GM20000 (cell line): ENCODE measurements at regions not wholly inside any gene's neighbourhood (a gene's known extent, or its start where the extent isn't known, plus 50 kb on each side); places are given as distances from the start of the nearest gene placed in this dataset.
"Not testable (repeated sequence)": the region's sequence is repeated elsewhere in the genome, so short reads cannot be mapped to it uniquely, and the experiment has no call there.

Experiments used
- DNase-seq: peaks from one replicate; pipeline ENCODE4 v3.0.0; 2012; ENCODE audit warnings: low spot score
- TF ChIP-seq, protein P1 (sequence below): IDR thresholded peaks from 2 replicates; pipeline ENCODE4 v1.5.1; 2012; ENCODE audit warnings: mild to moderate bottlenecking, control low read depth; ENCODE audit errors: extremely low read depth, missing control alignments

DNA sequence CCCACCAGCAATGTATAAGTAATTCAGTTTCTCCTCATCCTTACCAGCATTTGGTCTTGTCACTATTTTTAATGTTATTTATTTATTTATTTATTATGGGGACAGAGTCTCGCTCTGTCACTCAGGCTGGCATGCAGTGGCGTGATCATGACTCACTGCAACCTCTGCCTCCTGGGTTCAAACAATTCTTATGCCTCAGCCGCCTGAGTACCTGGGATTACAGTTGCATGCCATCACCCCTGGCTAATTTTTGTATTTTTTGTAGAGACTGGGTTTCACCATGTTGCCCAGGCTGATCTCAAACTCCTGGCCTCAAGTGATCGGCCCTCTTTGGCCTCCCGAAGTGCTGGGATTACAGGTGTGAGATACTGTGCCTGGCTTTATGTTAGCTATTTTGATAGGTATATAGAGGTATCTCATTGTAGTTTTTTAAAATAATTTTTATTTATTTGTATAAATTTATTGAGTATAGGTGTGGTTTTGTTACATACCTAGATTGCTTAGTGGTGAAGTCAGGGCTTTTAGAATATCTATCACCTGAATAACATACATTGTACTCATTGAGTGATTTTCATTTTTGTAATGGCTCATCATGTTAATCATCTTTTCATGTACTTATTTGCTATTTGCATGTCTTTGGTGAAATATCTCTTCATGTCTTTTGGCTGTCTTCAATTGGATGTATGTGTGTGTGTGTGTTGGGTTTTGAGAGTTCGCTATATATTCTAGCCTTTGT, 53.3 kb downstream of the TANC2 start:
- TF ChIP-seq, protein P1, sequence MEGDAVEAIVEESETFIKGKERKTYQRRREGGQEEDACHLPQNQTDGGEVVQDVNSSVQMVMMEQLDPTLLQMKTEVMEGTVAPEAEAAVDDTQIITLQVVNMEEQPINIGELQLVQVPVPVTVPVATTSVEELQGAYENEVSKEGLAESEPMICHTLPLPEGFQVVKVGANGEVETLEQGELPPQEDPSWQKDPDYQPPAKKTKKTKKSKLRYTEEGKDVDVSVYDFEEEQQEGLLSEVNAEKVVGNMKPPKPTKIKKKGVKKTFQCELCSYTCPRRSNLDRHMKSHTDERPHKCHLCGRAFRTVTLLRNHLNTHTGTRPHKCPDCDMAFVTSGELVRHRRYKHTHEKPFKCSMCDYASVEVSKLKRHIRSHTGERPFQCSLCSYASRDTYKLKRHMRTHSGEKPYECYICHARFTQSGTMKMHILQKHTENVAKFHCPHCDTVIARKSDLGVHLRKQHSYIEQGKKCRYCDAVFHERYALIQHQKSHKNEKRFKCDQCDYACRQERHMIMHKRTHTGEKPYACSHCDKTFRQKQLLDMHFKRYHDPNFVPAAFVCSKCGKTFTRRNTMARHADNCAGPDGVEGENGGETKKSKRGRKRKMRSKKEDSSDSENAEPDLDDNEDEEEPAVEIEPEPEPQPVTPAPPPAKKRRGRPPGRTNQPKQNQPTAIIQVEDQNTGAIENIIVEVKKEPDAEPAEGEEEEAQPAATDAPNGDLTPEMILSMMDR, result no peak
- DNase-seq, result no peak

DNA sequence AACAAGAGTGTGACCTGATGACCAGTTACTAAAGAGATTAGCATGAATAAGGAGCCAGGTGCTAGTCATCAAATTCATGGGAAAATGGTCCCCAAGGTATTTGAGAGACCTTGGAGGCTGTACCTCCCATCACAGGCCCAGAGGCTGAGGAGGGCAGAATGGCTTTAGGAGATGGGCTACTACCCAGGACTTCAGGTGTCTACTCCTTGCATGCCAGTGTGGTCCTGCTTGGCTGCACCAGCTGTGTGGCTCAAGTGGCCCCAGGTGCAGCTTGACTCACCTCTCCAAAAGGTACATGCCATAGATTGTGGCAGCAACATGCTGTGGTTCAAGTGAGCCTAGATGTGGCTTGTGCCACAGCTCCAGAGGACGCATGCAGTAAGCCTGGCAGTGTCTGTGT, 56.5 kb downstream of the TANC2 start:
- DNase-seq, result no peak
- TF ChIP-seq, protein P1, result no peak

DNA sequence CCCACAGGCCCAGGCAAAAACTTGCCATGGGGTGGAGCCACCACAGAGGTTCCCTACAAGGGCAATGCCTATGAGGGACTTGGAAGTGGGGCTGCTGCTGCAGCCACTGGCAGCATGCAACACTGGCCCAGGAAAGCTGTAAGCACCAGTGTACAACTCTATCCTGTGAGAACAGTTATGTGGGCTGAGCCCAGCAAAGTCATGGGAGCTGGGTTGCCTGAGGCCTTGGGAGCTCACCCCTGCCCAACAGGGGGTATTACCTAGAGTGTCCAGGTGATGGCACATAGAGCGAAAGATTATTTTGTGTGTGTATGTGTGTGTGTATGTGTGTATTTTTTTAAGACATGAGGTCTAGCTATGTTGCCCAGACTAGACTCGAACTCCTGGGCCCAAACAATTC, 57.0 kb downstream of the TANC2 start:
- TF ChIP-seq, protein P1, result no peak
- no peak for DNase-seq

DNA sequence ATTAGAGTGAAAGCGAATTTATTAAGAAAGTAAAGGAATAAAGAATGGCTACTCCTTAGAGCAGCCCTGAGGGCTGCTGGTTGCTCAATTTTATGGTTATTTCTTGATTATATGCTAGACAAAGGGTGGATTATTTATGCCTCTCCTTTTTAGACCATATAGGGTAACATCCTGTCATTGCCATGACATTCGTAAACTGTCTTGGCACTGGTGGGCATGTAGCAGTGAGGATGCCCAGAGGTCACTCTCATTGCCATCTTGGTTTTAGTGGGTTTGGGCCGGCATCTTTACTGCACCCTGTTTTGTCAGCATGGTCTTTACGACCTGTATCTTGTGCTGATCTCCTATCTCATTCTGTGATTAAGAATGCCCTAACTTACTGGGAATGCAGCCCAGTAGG, 58.2 kb downstream of the TANC2 start:
- no peak for DNase-seq
- TF ChIP-seq, protein P1, result no peak

DNA sequence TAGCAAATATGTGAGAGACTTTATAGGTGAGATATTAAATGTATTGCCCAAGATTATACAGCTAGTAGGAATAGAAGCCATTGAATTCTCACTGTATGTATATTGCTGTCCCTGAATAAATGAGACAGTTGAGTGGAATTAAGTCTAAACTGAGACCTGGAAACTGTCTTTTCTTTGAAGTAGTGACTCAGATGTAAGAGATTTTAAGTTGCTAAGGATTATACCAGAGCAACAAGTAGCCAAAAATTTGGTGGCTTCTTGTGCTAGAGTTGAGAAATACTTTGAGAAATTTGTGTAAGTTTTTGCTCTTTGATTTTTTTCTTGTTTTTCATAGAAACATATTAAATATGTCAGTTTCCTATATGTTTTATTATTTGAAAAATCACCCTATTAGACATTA, 58.7 kb downstream of the TANC2 start:
- TF ChIP-seq, protein P1, result no peak
- DNase-seq, result no peak

DNA sequence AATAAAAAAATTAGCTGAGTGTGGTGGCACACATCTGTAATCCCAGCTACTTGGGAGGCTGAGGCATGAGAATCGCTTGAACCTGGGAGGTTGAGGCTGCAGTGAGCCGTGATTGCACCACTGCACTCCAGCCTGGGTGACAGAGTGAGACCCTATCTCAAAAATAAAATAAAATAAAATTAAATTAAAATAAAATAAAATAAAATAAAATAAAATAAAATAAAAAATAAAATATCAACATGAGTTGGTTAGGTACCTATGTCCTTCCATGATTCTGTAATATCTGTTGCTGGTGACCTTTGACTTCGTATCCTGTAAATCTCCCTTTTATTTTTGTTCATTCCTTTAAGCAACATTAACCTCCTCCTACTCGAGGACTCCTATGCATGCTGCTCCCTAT, 59.6 kb downstream of the TANC2 start:
- not testable (repeated sequence) for DNase-seq

DNA sequence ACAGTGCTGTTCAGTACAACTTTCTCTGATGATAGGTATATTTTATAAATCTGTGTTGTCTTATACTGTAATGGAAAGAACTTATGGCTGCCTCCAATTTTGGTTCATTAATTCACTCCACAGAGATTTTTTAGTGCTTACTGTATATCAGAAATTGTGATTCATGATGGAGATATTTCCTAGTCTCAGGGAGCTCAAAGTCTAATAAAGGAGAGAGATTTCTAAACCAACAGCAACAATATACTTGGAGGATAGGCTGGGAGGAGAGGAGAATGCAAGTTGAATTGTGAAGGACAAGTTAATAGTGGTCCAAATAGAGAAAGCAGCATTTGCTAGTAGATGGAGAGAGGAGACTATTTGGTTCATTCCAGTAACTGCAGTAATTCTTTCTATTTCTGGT, 63.5 kb downstream of the TANC2 start:
- no peak for DNase-seq
- TF ChIP-seq, protein P1, result no peak

DNA sequence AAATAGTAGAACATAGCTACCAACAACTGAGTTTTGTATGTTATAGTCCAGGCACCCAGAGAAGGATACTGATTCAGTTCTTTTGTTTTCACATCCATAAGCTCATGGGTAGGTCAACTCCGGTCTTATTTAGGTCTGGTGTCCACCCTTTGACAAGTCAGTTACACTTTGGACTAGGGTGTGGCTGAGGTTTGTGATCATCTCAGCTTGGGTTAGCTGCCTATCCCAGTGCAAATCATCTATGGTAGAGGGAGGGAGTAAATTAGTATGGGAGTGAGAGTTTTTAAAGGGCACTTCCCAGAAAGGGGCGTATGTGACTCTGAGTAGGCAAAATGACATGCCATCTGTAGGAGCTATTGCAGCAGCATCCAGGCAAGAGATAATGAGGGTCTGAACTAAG, 66.1 kb downstream of the TANC2 start:
- TF ChIP-seq, protein P1, result no peak
- no peak for DNase-seq
